A673 (cell line): ENCODE measurements at regions not wholly inside any gene's neighbourhood (a gene's known extent, or its start where the extent isn't known, plus 50 kb on each side); places are given as distances from the start of the nearest gene placed in this dataset.
"Not testable (repeated sequence)": the region's sequence is repeated elsewhere in the genome, so short reads cannot be mapped to it uniquely, and the experiment has no call there.

Source experiments
- BruUV-seq: library from RNA; stranded (reverse); fragments of 400-500 nt; replicated peaks from 2 replicates; lab custom pipeline; 2021; lab: Mats Ljungman, UMichigan
- CTCF ChIA-PET: fragments of 300-600 bp; sonication (Branson Sonifier 250); formaldehyde crosslinking; loops from one replicate; lab custom pipeline; 2022; ENCODE audit warnings: antibody characterized with exemption; lab: Charles Lee
- POLR2A ChIA-PET: fragments of 300-600 bp; sonication (Branson Sonifier 250); formaldehyde crosslinking; loops from one replicate; lab custom pipeline; 2022; ENCODE audit warnings: antibody characterized with exemption; ENCODE audit not compliant: low non-redundant PET; lab: Charles Lee
- DNase-seq: peaks from one replicate; pipeline ENCODE4 v3.0.0-alpha.2; 2015; ENCODE audit warnings: low spot score
- H3K27ac ChIP-seq: fragments of 200-600 bp; sonication (generic); 2 replicates; pipeline ENCODE4 v1.5.1; 2016; ENCODE audit warnings: mixed run types, low read depth, mild to moderate bottlenecking, mixed read lengths, antibody characterized with exemption, low read length; ENCODE audit not compliant: poor library complexity, severe bottlenecking
- H3K27me3 ChIP-seq: fragments of 200-600 bp; sonication (generic); replicated peaks from 2 replicates; pipeline ENCODE4 v1.6.1; 2017; ENCODE audit warnings: mixed run types, low read depth, mild to moderate bottlenecking, mixed read lengths, antibody characterized with exemption, low read length; ENCODE audit not compliant: insufficient read depth, poor library complexity
- H3K36me3 ChIP-seq: fragments of 200-600 bp; sonication (generic); 2 replicates; pipeline ENCODE4 v1.6.1; 2016; ENCODE audit warnings: mixed run types, mild to moderate bottlenecking, mixed read lengths, antibody characterized with exemption, low read length; ENCODE audit not compliant: insufficient read depth, poor library complexity, severe bottlenecking
- H3K4me1 ChIP-seq: fragments of 200-600 bp; sonication (generic); 2 replicates; pipeline ENCODE4 v1.6.1; 2017; ENCODE audit warnings: mixed run types, mild to moderate bottlenecking, mixed read lengths, antibody characterized with exemption, low read length; ENCODE audit not compliant: insufficient read depth, poor library complexity, severe bottlenecking
- H3K4me3 ChIP-seq: fragments of 200-600 bp; sonication (generic); 2 replicates; pipeline ENCODE4 v1.5.1; 2016; ENCODE audit warnings: low read depth, mixed run types, mild to moderate bottlenecking, mixed read lengths, low read length; ENCODE audit not compliant: poor library complexity, severe bottlenecking
- H3K9me3 ChIP-seq: fragments of 200-600 bp; sonication (generic); 2 replicates; pipeline ENCODE4 v1.6.1; 2016; ENCODE audit warnings: mixed run types, low read depth, mild to moderate bottlenecking, mixed read lengths, antibody characterized with exemption, low read length; ENCODE audit not compliant: poor library complexity, severe bottlenecking
- intact Hi-C: fragments of 100-400 bp; cut with micrococcal nuclease; formaldehyde crosslinking; loops from one replicate; pipeline ENCODE4 v1.10.0; 2022; ENCODE audit not compliant: unreplicated experiment

GRCh38 chr17:64800987-64801386 is 118.3 kb downstream of the LRRC37A3 start:
- H3K9me3 ChIP-seq, H3K27ac ChIP-seq, H3K4me3 ChIP-seq, POLR2A ChIA-PET, H3K4me1 ChIP-seq, H3K27me3 ChIP-seq, H3K36me3 ChIP-seq, DNase-seq, CTCF ChIA-PET, intact Hi-C loops, BruUV-seq: not testable (repeated sequence)

DNA sequence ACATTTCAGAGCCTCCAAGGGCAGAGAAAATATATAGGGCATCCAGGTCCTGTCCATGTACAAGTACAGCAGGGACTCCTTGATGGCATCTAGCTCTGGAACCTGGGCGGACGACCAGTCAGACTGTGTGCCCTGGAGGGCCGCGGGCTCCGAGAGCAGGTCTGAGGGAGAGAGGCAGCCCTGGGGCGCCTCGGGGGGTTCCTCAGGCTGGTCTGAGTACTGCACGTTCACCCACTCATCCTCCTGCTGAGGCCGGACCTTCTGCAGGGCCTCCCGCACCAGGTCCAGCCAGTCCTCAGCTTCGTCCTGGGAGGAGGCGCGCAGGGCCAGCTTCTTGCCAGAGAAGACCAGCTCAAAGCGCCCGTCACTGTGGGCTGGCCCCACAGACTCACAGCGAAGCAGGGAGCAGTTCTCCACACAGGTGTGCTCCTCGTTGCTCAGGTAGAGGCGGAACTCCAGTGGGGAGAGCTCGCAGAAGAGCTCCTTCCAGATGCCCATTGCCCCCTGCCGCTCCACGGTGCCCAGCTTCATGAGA is 118.8 kb downstream of the LRRC37A3 start:
- intact Hi-C loops, BruUV-seq, H3K36me3 ChIP-seq, CTCF ChIA-PET, H3K27ac ChIP-seq, POLR2A ChIA-PET, H3K4me3 ChIP-seq, H3K4me1 ChIP-seq, H3K27me3 ChIP-seq, DNase-seq, H3K9me3 ChIP-seq: not testable (repeated sequence)

DNA sequence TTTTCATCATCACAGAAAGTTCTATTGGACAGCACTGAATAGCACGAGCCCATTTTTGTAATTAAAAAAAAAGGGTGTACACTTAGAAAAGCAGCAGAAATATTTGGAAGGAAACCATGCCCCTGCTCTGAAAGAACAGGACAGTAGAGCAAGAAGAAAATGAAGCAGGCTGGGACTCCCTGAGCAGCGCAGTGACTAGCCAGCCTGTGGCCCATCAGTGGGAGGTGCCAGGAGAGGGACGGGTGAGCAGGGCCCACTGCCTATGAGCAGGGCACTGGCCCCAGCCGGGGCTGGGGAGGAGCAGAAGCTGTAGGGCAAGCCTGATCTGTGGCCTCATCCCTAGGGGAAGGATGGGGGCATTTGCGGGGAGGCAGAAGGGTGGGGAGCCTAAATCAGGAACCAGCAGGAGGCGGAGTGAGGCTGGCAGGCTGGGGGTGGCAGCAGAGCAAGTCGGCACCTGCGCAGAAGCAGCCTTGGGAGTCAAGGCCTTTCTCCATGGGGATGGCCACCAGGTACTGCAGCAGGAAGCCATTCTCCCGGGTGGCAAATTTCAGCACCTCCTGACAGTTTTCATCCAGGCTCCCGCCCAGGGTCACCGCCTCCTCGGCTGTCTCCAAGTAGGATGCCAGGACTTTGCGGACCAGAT is 119.6 kb downstream of the LRRC37A3 start:
- POLR2A ChIA-PET, intact Hi-C loops, CTCF ChIA-PET: not testable (repeated sequence)

GRCh38 chr17:64798961-64799360 is 120.3 kb downstream of the LRRC37A3 start:
- H3K4me1 ChIP-seq, H3K27me3 ChIP-seq, BruUV-seq, H3K36me3 ChIP-seq, H3K27ac ChIP-seq, CTCF ChIA-PET, H3K4me3 ChIP-seq, H3K9me3 ChIP-seq, DNase-seq, intact Hi-C loops, POLR2A ChIA-PET: not testable (repeated sequence)

More for the DNA sequence above, 119.6 kb downstream of the LRRC37A3 start:
- H3K27me3 ChIP-seq, H3K9me3 ChIP-seq, H3K4me1 ChIP-seq, BruUV-seq, DNase-seq, H3K4me3 ChIP-seq, H3K27ac ChIP-seq, H3K36me3 ChIP-seq: not testable (repeated sequence)

DNA sequence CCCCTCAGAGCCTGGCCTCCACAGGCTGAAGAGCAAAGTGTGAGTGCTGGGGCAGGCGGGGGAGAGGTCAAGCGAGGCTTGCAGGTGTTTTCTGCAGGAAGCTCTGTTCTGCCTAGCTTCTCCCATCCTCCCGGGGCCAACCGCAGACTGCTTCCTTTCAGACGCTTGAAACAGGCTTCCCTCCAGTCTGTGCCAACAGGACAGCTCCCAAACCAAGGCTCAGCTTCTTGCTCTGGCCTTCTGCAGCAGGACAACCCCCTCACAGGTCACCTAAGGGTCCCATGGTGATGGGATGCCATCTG is 120.8 kb downstream of the LRRC37A3 start:
- DNase-seq, intact Hi-C loops, H3K4me3 ChIP-seq, BruUV-seq, CTCF ChIA-PET, H3K9me3 ChIP-seq, POLR2A ChIA-PET, H3K27me3 ChIP-seq, H3K27ac ChIP-seq, H3K4me1 ChIP-seq, H3K36me3 ChIP-seq: not testable (repeated sequence)

DNA sequence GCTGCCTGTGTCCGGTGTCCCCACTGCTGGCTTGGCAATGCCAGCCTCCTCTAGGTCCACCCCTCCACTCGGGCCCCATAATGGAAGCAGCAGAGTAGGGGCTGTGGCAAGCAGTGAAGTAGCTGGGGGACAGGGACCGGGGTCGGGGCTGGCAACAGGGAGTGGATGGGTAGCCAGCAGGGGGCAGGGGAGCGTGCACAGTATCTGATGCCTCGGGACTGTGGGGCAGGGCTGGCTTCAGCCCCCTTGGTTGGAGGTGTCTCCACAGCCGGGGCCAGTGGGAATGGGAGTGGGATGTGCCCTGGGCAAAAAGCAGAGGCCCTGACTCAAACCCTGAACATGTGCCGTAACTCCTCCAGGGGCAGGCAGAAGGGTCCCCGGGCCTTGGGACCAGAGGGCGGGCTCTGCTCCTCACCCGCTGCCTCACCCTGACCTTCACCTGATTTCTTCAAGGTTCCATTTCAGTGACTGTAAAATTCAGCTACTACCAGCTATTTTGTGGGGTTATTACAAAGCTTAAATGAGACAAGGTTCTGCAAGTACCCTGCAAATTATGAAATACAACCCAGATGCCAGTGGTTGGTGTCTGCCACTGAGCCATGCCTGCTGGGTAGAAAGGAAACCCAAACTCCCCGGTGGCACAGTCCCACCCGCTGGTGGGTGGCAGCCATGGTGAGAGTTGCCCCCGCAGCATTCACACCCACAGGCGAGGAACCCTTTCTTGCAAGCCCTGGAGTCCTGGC is 121.4 kb downstream of the LRRC37A3 start:
- H3K36me3 ChIP-seq, CTCF ChIA-PET, H3K4me1 ChIP-seq, intact Hi-C loops, H3K4me3 ChIP-seq, DNase-seq, H3K27ac ChIP-seq, H3K9me3 ChIP-seq, H3K27me3 ChIP-seq, POLR2A ChIA-PET, BruUV-seq: not testable (repeated sequence)

DNA sequence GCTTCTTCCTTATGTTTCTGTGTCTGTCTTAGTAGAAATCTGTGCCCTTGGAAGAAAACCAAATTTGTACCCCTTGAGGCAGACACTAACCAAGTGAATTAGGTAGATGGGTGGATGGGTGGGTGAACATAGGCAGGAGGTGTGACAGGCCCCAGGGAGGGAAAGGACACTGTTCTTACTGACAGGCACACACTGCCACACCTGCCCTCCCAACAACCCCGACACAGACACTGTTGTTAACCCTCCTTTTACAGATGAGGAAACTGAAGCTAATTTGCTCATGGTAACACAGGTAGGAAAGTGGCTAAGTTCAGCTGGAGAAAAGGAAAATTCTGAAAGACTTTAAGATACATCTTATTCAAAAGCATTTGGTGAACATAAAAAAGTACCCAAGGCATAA is 123.9 kb downstream of the LRRC37A3 start:
- H3K9me3 ChIP-seq, POLR2A ChIA-PET, H3K27ac ChIP-seq, H3K27me3 ChIP-seq, H3K36me3 ChIP-seq, CTCF ChIA-PET, intact Hi-C loops, BruUV-seq, H3K4me1 ChIP-seq, H3K4me3 ChIP-seq, DNase-seq: not testable (repeated sequence)
